HT-29 (cell line): ENCODE measurements at regions not wholly inside any gene's neighbourhood (a gene's known extent, or its start where the extent isn't known, plus 50 kb on each side); places are given as distances from the start of the nearest gene placed in this dataset.
"Not testable (repeated sequence)": the region's sequence is repeated elsewhere in the genome, so short reads cannot be mapped to it uniquely, and the experiment has no call there.

Source experiments
- DNase-seq: peaks from one replicate; pipeline ENCODE4 v3.0.0-alpha.2; 2015; ENCODE audit warnings: low spot score

DNA sequence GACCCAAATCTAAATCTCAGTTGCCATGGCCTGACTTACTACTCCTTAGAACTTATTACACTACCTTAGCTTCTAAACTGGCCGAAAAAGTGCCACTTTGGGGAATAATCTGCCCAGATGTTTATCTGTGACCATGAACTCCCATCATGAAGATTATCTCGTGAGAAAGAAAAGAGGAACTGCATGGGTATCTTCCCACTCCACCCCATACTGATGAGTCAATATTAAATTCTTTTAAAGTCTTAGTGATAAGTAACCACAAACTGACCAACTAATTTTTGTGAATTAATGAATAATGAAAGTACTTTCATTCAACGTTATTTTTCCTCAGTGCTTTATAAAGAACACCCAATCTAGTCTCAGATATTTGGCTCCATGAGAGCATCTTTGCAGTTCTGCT, 493.5 kb downstream of the EBF1 start:
- no peak for DNase-seq

DNA sequence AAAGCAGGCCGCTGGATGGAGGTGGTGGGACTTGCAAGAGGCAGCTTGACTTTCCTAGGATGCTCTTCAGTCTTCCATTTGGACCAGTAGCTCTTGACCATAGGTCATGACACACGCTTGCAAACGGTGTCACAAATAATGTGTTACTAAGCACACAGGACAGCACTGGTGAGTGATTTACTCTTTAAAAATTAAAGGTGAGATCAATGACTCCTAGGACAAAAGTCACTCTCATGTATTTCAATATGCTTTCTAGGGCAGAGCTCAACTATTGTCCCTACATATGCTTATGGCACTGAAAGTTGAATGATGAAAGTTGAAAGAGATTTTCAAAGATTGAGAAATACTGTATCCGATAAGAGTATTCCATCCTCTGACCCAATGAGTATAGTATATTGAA, 496.7 kb downstream of the EBF1 start:
- DNase-seq = no peak

DNA sequence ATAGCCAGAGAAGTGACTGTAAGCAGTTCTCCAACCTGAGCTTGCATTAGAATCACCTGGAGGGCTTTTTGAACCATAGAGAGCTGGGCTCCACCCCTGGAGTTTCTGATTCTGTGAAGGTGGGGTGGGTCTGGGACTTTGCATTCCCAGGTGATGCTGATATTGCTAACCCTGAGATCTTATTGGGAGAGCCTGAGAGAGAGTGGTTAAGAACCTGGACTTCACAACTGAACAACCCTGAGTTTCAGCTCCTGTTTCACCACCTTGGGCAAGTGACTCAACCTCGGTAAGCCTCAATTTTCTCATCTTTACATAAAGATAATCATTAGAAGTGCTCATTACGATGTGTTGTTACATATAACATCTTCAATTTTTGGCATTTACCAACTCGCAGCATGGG, 498.6 kb downstream of the EBF1 start:
- DNase-seq = no peak

DNA sequence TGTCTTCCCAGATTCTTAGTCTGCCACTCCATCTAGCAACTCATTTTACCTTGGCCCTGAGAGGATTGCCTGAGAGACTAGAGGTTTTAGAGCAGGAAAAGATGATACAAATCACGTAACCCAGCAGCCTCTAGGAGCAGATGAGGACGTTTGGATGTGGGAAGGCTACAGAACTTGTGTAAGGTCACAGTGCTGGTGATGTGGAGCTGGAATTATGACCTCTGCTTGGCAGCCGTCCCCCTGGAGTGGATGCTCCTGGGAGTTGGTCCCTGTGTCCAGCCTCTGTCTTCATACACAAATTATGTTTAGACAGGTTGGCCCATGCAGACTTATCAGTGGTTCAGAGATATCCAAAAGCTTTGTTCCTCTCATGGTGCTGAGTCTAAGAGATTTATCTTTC, 499.0 kb downstream of the EBF1 start:
- DNase-seq = no peak

DNA sequence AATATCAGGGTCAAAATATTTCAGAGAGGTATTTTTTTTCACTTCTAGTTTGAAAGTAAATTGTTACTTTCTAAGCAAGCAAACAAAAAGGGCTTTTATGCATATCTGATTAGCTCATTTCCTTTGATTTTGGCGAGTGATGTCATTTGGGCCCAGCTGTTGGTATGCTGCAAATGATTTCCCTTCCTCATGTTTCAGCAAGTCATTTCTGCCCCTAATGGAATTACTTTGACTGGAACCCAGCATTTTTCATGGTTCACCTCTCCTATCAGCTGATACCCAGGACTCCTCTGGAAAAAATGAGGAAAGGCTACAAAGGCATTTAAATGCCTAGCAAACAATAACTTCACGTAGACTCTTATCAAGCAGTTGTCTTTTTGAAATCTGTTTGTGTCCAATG, 500.6 kb downstream of the EBF1 start:
- DNase-seq = no peak

DNA sequence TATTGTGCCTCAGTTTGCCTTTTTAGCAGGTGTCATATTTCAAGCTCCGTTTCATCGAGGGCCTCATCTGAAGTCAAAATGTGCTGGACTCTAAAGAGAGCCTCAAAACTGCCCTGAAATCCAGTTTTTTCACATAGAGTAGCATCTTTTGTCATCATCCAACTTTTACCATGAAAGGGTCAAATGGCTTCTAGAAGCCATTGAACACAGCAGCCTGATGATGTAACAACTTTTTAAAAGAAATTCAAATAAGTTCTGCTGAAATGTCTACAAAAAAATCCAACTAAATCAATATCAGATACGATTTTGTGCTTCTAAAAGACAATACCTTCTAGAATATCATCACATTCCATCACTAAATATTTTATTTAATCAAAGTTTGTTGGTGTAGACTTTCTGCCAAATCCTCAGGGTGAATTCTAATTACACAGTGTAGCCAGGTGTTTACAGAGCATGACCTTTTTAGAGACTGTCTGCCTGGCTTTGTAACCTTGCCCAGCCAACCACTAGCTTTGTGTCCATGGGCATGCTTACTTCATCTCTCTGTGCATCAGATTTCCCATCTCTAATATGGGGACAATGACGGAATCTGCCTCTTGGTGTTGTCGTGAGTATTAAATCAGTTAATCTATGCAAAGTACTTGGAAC, 505.0 kb downstream of the EBF1 start:
- DNase-seq = no peak

DNA sequence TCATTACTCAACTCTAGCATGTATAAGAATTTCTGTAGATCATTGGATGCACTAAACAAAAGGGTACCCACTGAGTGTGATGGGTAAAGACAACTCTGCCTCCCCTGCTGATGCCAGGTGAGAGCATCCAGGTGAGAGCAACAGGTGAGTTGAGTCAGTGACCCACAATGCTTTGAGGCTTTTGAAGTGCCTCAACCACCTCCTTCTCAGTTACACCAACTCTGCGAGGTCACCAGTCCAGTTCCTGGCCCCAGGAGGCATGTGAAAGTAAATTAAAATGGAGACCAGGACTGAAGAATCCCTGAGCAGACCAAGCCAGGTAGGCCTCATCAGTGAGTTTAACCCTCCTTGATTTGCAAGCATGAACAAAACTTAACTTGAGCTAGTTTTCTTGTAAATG, 505.8 kb downstream of the EBF1 start:
- DNase-seq = no peak

DNA sequence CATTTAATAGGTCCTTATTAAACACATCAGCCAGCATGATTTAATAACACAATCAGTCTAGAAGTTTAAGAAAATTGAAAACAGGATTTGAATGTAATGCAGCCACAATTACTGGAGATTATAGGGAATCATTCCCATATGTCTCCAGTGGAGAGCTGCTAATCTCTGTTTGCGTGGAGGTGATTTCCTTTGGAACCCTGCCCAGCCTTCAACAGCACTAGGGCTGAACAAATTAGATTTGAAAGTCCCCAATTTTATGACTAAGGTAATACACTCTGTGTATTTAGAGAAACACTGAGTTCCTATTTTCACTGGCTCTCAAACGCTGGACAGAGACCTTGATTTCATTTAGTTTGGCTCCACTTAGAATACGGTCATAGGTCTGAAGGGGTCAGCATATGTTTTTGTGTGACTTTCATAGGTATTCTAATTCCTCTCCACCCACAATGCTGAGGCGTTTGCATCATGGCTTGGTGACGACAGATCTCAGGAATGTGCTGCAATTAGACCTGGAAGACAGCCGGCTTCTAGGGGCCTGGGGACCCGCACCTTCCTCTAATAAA, 508.3 kb downstream of the EBF1 start:
- DNase-seq = no peak

DNA sequence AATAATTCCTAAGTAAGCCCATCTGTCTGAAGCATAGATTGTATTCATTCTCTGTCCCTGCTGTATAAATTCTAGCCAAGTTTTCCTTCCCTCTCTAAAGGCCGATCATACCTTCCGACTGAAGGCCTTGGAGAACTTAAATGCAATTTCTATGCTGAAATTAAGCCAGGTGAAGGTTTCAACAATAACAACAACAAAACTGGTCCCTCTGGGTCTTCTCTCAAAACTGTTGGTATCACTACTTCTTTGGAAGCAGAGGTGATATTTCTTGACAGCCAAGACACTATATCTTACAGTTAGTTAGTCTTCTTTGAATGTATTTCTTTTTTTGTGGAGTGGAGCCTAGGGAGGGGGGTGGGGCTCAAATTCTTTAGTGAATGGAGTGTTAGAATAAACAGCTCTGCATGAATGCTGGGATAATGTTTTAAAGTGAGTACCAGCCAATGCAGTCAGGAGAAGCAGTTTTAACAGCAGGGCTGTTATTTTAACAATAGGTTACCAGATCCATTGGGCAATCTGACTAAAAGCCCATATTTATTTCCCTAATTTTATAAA, 508.9 kb downstream of the EBF1 start:
- DNase-seq = no peak

DNA sequence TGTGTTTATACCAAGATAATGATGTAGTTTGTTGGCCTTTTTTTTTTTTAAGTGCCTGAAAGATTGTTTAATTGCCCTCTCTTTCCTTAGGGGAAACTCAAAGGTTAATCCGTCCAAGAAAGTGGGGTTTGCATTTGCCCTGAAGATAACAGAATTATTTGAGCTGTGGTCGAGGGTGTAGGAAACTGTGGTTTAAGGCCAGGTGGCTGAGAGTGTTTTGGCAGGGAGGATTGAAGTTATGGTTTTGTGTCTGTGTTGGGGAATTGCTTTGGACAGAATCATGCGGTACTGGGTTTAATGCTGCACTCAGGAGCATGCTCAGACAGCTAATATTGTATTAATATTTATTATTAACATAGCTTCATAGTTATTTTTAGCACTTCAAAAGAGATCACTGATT, 509.8 kb downstream of the EBF1 start:
- DNase-seq = no peak

DNA sequence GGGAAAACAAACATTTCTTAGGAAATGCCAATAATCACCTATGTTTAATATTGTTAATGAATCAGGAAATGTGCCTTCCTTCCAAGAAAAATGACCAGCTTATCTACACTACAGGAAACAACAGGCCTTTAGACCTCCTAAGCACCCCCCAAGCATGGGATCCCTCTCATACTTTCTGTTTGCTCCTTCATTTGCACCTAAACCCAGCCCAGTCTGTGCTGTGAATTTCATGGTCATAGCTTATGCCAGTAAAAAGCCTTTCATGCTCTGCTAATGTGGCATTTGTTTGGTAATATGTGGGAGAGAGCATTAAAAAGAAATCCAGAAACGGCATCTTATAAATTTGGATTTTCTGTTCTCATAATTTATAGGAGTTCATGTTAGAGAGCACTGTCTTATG, 511.1 kb downstream of the EBF1 start:
- DNase-seq = no peak

DNA sequence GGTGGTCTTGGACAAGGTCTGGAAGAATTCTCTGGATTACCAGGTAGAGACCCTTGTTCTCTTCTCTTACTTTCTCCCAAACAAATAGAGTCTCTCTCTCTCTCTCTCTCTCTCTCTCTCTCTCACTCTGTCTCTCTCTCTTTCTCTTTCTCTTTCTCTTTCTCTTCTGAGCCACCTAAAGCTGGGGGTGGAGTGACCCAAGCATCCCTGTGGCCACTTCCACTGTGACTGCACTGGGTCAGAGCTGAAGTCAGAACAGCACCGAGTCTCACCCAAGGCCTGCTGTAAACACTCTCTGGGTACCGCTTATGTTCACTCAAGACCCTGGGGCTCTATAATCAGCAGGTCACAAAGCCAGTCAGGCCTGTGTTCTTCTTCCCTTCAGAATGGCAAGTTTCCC, 513.7 kb downstream of the EBF1 start:
- no peak for DNase-seq

DNA sequence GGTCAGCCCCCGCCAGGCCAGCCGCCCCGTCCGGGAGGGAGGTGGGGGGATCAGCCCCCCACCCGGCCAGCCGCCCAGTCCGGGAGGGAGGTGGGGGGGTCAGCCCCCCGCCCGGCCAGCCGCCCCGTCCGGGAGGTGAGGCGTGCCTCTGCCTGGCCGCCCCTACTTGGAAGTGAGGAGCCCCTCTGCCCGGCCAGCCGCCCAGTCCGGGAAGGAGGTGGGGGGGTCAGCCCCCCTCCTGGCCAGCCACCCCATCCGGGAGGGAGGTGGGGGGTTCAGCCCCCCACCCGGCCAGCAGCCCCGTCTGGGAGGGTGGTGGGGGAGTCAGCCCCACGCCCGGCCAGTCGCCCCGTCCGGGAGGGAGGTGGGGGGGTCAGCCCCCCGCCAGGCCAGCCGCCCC, 517.0 kb downstream of the EBF1 start:
- not testable (repeated sequence) for DNase-seq

DNA sequence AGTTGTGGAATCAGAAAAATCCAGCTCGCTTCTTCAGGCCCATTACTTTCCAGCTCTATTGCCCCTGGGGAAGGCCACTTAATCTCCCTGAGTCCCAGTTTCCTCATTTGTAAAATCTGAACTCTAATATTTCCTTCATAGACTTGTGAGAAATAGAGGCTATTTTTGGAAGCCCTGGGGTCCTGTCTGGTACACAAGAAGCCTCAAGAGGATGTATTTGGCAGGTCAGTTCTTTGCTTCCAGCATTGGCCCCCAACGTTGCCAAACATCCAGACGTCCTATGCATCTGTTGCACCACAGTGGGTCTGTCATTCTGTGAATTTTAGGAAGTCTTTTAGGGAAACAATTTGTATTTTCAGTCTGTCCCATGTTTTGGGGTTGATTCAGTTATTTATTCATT, 525.9 kb downstream of the EBF1 start:
- no peak for DNase-seq

DNA sequence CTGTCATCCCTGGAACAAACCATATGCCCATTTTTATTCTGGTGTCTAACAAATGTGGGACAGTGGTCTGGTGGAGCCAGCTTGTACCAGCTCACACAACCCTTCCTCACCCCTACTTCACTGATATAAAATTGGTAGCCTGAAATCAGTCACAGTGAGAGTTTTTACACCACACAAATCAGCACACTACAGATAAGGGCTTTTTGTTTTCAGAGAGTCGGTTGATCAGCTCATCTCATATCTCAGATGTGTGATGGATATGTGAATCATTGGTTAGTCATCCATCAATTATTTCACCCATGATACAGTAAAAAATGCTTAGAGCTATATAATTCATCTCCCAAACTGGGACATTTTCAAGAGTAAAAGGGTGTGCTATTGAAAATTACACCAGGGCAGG, 529.2 kb downstream of the EBF1 start:
- no peak for DNase-seq

DNA sequence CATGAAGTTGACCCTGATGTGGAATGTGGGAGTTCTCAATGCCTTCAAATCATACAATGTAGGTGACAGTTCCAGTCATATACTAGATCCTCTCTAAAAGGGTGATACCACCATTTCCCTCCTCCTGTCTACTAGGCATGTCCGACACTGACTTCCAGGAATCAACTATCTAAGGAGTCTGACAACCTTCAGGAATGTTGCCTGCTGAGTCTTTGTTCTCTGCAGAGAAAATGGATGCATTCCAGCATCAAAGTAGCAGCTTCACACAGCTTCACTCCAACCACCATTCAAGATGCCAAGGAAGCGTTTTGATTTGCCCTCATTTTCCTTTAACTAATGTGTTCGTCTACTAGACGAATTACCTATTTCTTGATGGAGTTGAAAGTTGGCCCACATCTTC, 530.2 kb downstream of the EBF1 start:
- DNase-seq = no peak

DNA sequence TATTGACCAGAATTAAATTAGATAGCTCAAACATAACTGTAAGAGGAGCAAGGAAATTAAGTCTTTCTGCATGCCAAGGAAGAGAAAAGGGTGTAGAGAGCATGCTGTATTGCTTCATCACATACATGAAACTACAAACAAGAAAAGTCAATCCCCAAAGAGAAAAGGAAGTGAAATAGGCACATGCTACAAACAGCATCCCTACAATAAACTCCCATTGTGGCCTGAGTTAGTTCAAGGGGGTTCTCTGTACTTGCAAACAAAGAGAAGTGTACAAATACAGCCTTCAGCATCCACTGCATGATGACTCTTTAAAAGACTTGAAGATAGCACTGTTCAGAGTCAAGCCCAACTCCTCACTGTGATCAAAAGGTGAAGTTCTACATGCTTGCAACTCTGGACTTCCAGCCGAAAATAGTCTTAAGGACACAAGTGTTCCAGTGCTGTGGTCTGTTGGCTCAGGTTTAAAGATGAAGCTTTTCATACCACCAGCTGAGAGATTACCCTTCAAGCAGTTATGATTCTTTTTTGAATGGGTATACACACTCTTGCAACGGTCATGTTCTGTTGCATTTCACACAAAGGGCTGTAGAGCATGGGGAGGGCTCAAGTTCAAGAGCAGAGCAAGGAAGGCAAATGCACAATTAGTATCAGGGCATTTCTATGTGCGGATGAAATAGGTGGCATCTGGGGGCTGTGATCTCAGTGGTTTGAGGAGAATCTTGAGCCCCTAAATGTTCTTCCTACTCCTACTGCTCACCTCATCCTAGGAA, 534.5 kb downstream of the EBF1 start:
- DNase-seq = no peak

DNA sequence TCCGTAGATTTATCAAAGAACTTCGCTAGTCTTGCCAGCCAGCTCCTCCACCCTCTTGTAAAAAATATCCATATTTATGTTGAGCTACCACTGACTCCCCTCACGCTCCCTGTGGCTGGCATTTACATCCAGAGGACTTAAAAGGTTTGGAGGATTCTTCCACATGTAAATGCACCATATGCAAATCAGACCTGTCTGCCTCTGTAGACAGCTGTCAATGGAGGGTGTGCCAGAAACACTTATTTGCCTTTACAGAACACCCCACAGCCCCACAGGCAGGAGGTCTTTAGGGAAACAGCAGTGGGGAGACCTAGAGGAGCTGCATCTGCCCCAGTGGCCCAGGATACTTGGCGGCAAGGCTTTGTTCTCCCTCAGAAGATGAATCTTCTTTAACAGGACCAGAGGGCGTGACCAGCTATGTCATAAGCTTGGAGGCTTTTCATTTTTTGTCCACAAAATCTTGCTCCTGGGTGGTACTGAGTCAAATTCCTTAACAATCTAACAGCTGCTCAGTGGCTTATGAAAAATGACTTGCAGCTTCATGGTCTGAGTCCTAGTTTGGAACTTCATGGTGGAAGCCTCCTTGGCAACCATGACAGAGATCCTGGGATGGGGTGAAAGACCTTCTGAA, 535.8 kb downstream of the EBF1 start:
- DNase-seq = no peak

DNA sequence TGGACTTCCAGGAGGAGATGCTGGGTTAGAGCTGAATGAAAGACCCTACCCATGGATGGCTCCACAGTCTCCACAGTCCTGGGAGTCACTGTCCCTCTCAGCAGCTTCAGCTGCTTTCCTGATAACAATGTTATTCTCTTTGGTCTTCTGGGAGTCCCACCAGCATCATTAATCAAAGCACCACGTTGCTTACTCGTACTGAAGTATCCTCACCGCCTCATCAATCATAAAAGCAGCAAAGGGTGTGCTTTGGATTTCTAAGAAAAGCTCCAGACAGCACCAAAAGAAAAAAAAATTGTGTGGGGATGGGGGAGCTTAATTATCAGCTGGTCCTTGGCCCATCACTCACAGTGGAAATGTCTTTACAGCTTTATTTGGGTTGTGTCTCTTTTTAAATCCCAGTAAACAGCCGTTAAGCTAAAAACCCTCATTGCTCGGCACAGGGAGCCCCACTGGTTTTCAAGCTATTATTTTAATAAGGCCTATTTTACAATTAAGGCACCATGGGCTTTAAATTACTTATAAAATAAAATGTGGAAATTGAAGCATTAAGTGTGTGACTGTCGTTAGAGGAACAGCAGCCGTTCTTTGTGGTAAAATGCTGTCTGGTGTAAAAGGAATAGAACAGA, 538.0 kb downstream of the EBF1 start:
- DNase-seq = no peak

DNA sequence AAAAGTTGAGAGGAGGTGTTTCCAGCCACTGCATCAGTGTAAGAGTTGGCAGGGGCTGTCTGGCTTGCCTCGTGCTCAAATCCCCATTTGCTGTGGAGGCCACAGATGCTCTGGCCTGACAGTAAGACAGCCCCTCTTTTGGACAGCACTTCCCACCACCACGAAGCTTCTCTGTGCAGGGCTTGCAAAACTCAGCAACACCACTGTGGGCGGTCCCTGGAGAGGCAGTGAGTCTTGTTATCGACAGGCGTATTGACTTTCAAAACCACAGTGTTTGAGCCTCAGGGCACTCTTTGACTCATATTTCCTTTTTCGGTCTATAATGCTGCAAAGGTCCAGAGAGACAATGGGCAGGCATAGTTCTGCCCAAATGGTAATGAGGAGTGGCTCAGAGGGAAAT, 539.5 kb downstream of the EBF1 start:
- DNase-seq = no peak

DNA sequence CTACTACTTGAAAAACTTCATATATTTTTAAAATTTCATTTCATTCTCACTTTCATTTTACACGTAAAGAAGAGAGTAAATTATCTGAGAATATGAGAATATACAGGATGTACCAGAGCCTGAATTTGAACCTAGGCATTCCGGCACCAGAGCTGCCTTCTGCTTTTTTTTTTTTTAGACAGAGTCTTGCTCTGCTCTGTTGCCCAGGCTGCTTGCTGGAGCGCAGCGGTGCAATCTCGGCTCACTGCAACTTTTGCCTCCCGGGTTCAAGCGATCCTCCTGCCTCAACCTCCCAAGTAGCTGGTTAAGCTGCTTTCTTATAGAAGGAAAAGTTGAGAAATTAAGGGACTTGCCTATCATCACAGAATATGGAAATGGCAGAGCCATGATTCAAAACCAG, 540.1 kb downstream of the EBF1 start:
- DNase-seq = no peak

DNA sequence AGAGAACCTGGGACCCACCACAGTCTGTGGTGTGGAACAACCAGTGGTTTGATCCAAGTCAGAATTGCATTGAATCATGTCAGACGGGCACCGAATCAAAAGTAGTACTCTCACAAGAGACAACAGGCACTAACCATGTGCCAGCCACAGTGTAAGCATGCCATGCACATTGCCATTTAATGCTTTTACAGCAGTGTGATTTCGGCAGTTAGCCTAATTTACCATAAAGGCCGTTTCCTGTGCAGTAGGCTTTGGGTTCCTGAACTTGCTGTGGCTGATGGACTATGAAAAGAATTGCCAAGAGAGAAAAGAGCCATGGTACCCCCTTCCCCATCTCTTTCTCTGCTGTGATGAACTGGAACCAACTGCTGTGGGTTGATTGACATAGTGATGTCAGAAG, 540.6 kb downstream of the EBF1 start:
- no peak for DNase-seq
